GM21737 (cell line): ENCODE measurements at regions not wholly inside any gene's neighbourhood (a gene's known extent, or its start where the extent isn't known, plus 50 kb on each side); places are given as distances from the start of the nearest gene placed in this dataset.
A peak's percentile ranks its signal among the peaks of the same experiment; 100 is the strongest.

ENCODE experiments used
- ATAC-seq: cut with Tn5 transposase; IDR thresholded peaks from one replicate; pipeline ENCODE4 v1.9.1; 2021; ENCODE audit warnings: mild to moderate bottlenecking, moderate library complexity; ENCODE audit not compliant: unreplicated experiment

GRCh38 chr4:138702190-138702824 is 313.3 kb upstream of the NOCT start:
- ATAC-seq: no peak

- no peak for ATAC-seq
These were observed 316.9 kb upstream of the NOCT start for GRCh38 chr4:138698641-138699040.

GRCh38 chr4:138697851-138698250 is 317.7 kb upstream of the NOCT start:
- no peak for ATAC-seq

GRCh38 chr4:138696771-138697170 is 318.8 kb upstream of the NOCT start:
- no peak for ATAC-seq

GRCh38 chr4:138696058-138696457 is 319.5 kb upstream of the NOCT start:
- no peak for ATAC-seq

- no peak for ATAC-seq
These were observed 322.1 kb upstream of the NOCT start for GRCh38 chr4:138693526-138693925.

- no peak for ATAC-seq
These were observed 323.2 kb upstream of the NOCT start for GRCh38 chr4:138692411-138692810.

- ATAC-seq: no peak
These were observed 326.0 kb upstream of the NOCT start for GRCh38 chr4:138689593-138689992.

GRCh38 chr4:138689187-138689586 is 326.4 kb upstream of the NOCT start:
- ATAC-seq: no peak

- no peak for ATAC-seq
These were observed 327.0 kb upstream of the NOCT start for GRCh38 chr4:138688408-138689085.

GRCh38 chr4:138686106-138686835 is 329.3 kb upstream of the NOCT start:
- no peak for ATAC-seq

GRCh38 chr4:138685316-138685715 is 330.3 kb upstream of the NOCT start:
- ATAC-seq: no peak

GRCh38 chr4:138680989-138681604 is 334.5 kb upstream of the NOCT start:
- ATAC-seq: peak; percentile 75

GRCh38 chr4:138680256-138680655 is 335.3 kb upstream of the NOCT start:
- ATAC-seq: no peak

- no peak for ATAC-seq
These were observed 336.4 kb upstream of the NOCT start for GRCh38 chr4:138678985-138679746.

- no peak for ATAC-seq
These were observed 337.8 kb upstream of the NOCT start for GRCh38 chr4:138677748-138678147.

- ATAC-seq: no peak
These were observed 338.4 kb upstream of the NOCT start for GRCh38 chr4:138677212-138677611.

GRCh38 chr4:138675685-138676084 is 339.9 kb upstream of the NOCT start:
- ATAC-seq: no peak

- no peak for ATAC-seq
These were observed 341.4 kb upstream of the NOCT start for GRCh38 chr4:138674209-138674608.

- ATAC-seq: no peak
These were observed 342.5 kb upstream of the NOCT start for GRCh38 chr4:138673053-138673452.

GRCh38 chr4:138672393-138672976 is 343.1 kb upstream of the NOCT start:
- ATAC-seq: no peak
